ENCODE measurements at regions not wholly inside any gene's neighbourhood (a gene's known extent, or its start where the extent isn't known, plus 50 kb on each side); places are given as distances from the start of the nearest gene placed in this dataset.

- Mint-ChIP-seq H3K4me3 (no peak overlapping the region), H3K9me3 (no peaks in the 10 kb centered on the region), H3K27me3 (ENCODE audit: low read depth) (no peaks in the 10 kb centered on the region), H3K27ac (no peak overlapping the region), H3K36me3 (ENCODE audit: low read depth) (peaks cover 12% of the 10 kb centered on the region), H3K4me1 (ENCODE audit: low read depth) (peaks cover 3% of the 10 kb centered on the region)
- intact Hi-C loops (cut with micrococcal nuclease) = no loop called here
- no peak for DNase-seq
- CTCF ChIA-PET = interaction anchor here (0.9 to 1.8 kb wide), 3 partner anchors 8 to 52 kb away, joined by 3 to 5 read pairs (median 3); no protein-coding TSS in a partner anchor
Observed at GRCh38 chr12:124398578-124399227, 103.8 kb downstream of the RFLNA start.

- H3K9me3 Mint-ChIP-seq = no peaks in the 10 kb centered on the region
- H3K36me3 Mint-ChIP-seq (ENCODE audit: low read depth) = peaks cover 9% of the 10 kb centered on the region
- no peaks in the 10 kb centered on the region for H3K27me3 Mint-ChIP-seq (ENCODE audit: low read depth)
- intact Hi-C loops (cut with micrococcal nuclease) = no loop called here
- H3K27ac Mint-ChIP-seq = no peak overlapping the region
- H3K4me1 Mint-ChIP-seq (ENCODE audit: low read depth) = no peaks in the 10 kb centered on the region
- CTCF ChIA-PET = interaction anchor here (1.8 kb wide), 1 partner anchor 51 kb away, joined by 5 read pairs; no protein-coding TSS in a partner anchor
- no peak overlapping the region for H3K4me3 Mint-ChIP-seq
- DNase-seq = no peak
Observed at GRCh38 chr12:124397807-124398577, 103.1 kb downstream of the RFLNA start.

- Mint-ChIP-seq H3K27ac (no peak overlapping the region), H3K9me3 (no peaks in the 10 kb centered on the region), H3K27me3 (ENCODE audit: low read depth) (no peaks in the 10 kb centered on the region), H3K4me3 (no peak overlapping the region), H3K4me1 (ENCODE audit: low read depth) (peaks cover 1% of the 10 kb centered on the region), H3K36me3 (ENCODE audit: low read depth) (peaks cover 9% of the 10 kb centered on the region)
- CTCF ChIA-PET = interaction anchor here (0.6 kb wide), 1 partner anchor 369 kb away, joined by 3 read pairs; no protein-coding TSS in a partner anchor
- DNase-seq = no peak
- intact Hi-C loops (cut with micrococcal nuclease) = no loop called here
Observed at GRCh38 chr12:124397399-124397679, 102.4 kb downstream of the RFLNA start.

- H3K4me3 Mint-ChIP-seq = no peak overlapping the region
- no peak for DNase-seq
- CTCF ChIA-PET = interaction anchor here (0.6 kb wide), 1 partner anchor 369 kb away, joined by 3 read pairs; no protein-coding TSS in a partner anchor
- no peaks in the 10 kb centered on the region for H3K9me3 Mint-ChIP-seq
- peaks cover 9% of the 10 kb centered on the region for H3K36me3 Mint-ChIP-seq (ENCODE audit: low read depth)
- intact Hi-C loops (cut with micrococcal nuclease) = no loop called here
- H3K27ac Mint-ChIP-seq = no peak overlapping the region
- peaks cover 7% of the 10 kb centered on the region for H3K4me1 Mint-ChIP-seq (ENCODE audit: low read depth)
- no peaks in the 10 kb centered on the region for H3K27me3 Mint-ChIP-seq (ENCODE audit: low read depth)
Observed at GRCh38 chr12:124396544-124397398, 101.9 kb downstream of the RFLNA start.

GRCh38 chr12:124395986-124396385, 101.1 kb downstream of the RFLNA start:
- peaks cover 15% of the 10 kb centered on the region for H3K4me1 Mint-ChIP-seq (ENCODE audit: low read depth)
- no peaks in the 10 kb centered on the region for H3K9me3 Mint-ChIP-seq
- peaks cover 7% of the 10 kb centered on the region for H3K36me3 Mint-ChIP-seq (ENCODE audit: low read depth)
- no peak overlapping the region for H3K27ac Mint-ChIP-seq
- intact Hi-C loops (cut with micrococcal nuclease) = no loop called here
- H3K4me3 Mint-ChIP-seq = no peak overlapping the region
- DNase-seq = no peak
- no peaks in the 10 kb centered on the region for H3K27me3 Mint-ChIP-seq (ENCODE audit: low read depth)
- CTCF ChIA-PET = no interaction called here

- H3K4me1 Mint-ChIP-seq (ENCODE audit: low read depth) = peaks cover 20% of the 10 kb centered on the region
- no peak overlapping the region for H3K27ac Mint-ChIP-seq
- DNase-seq = no peak
- H3K4me3 Mint-ChIP-seq = no peak overlapping the region
- CTCF ChIA-PET = no interaction called here
- H3K36me3 Mint-ChIP-seq (ENCODE audit: low read depth) = peaks cover 8% of the 10 kb centered on the region
- intact Hi-C loops (cut with micrococcal nuclease) = no loop called here
- no peaks in the 10 kb centered on the region for H3K9me3 Mint-ChIP-seq
- H3K27me3 Mint-ChIP-seq (ENCODE audit: low read depth) = no peaks in the 10 kb centered on the region
Observed at GRCh38 chr12:124395284-124395752, 100.4 kb downstream of the RFLNA start.

GRCh38 chr12:124394462-124395128, 99.7 kb downstream of the RFLNA start:
- Mint-ChIP-seq H3K36me3 (ENCODE audit: low read depth) (peaks cover 8% of the 10 kb centered on the region), H3K9me3 (no peaks in the 10 kb centered on the region), H3K27me3 (ENCODE audit: low read depth) (no peaks in the 10 kb centered on the region), H3K4me1 (ENCODE audit: low read depth) (peaks cover 27% of the 10 kb centered on the region), H3K4me3 (no peak overlapping the region), H3K27ac (no peak overlapping the region)
- DNase-seq = no peak
- CTCF ChIA-PET = no interaction called here
- intact Hi-C loops (cut with micrococcal nuclease) = loop anchor here (5.0 kb wide), 1 partner anchor 173 kb away; the partner anchor contains the start of gene NCOR2

- H3K9me3 Mint-ChIP-seq = no peaks in the 10 kb centered on the region
- no peak for DNase-seq
- H3K4me1 Mint-ChIP-seq (ENCODE audit: low read depth) = peaks cover 30% of the 10 kb centered on the region
- no peak overlapping the region for H3K4me3 Mint-ChIP-seq
- CTCF ChIA-PET = no interaction called here
- H3K36me3 Mint-ChIP-seq (ENCODE audit: low read depth) = peaks cover 8% of the 10 kb centered on the region
- no peaks in the 10 kb centered on the region for H3K27me3 Mint-ChIP-seq (ENCODE audit: low read depth)
- H3K27ac Mint-ChIP-seq = no peak overlapping the region
- intact Hi-C loops (cut with micrococcal nuclease) = loop anchor here (5.0 kb wide), 1 partner anchor 173 kb away; the partner anchor contains the start of gene NCOR2
Observed at GRCh38 chr12:124393831-124394230, 98.9 kb downstream of the RFLNA start.

GRCh38 chr12:124393414-124393790, 98.5 kb downstream of the RFLNA start:
- no peaks in the 10 kb centered on the region for H3K27me3 Mint-ChIP-seq (ENCODE audit: low read depth)
- no peak overlapping the region for H3K4me3 Mint-ChIP-seq
- CTCF ChIA-PET = no interaction called here
- intact Hi-C loops (cut with micrococcal nuclease) = loop anchor here (5.0 kb wide), 1 partner anchor 174 kb away; the partner anchor contains the start of gene NCOR2
- peaks cover 8% of the 10 kb centered on the region for H3K36me3 Mint-ChIP-seq (ENCODE audit: low read depth)
- peaks cover 33% of the 10 kb centered on the region for H3K4me1 Mint-ChIP-seq (ENCODE audit: low read depth)
- H3K9me3 Mint-ChIP-seq = no peaks in the 10 kb centered on the region
- no peak overlapping the region for H3K27ac Mint-ChIP-seq
- no peak for DNase-seq

- CTCF ChIA-PET = no interaction called here
- no peaks in the 10 kb centered on the region for H3K9me3 Mint-ChIP-seq
- no peak overlapping the region for H3K27ac Mint-ChIP-seq
- H3K4me3 Mint-ChIP-seq = no peak overlapping the region
- intact Hi-C loops (cut with micrococcal nuclease) = loop anchor here (5.0 kb wide), 1 partner anchor 174 kb away; the partner anchor contains the start of gene NCOR2
- peaks cover 8% of the 10 kb centered on the region for H3K36me3 Mint-ChIP-seq (ENCODE audit: low read depth)
- peaks cover 34% of the 10 kb centered on the region for H3K4me1 Mint-ChIP-seq (ENCODE audit: low read depth)
- no peaks in the 10 kb centered on the region for H3K27me3 Mint-ChIP-seq (ENCODE audit: low read depth)
- DNase-seq = no peak
Observed at GRCh38 chr12:124392667-124393413, 97.9 kb downstream of the RFLNA start.

GRCh38 chr12:124392271-124392666, 97.4 kb downstream of the RFLNA start:
- CTCF ChIA-PET = no interaction called here
- Mint-ChIP-seq H3K27ac (peak overlapping the region; percentile 13), H3K27me3 (ENCODE audit: low read depth) (no peaks in the 10 kb centered on the region), H3K4me3 (no peak overlapping the region), H3K4me1 (ENCODE audit: low read depth) (peaks cover 34% of the 10 kb centered on the region), H3K36me3 (ENCODE audit: low read depth) (peaks cover 8% of the 10 kb centered on the region), H3K9me3 (no peaks in the 10 kb centered on the region)
- intact Hi-C loops (cut with micrococcal nuclease) = loop anchor here (5.0 kb wide), 1 partner anchor 175 kb away; the partner anchor contains the start of gene NCOR2
- no peak for DNase-seq
